RCC 7860 (cell line): ENCODE measurements at regions not wholly inside any gene's neighbourhood (a gene's known extent, or its start where the extent isn't known, plus 50 kb on each side); places are given as distances from the start of the nearest gene placed in this dataset.
A peak's percentile ranks its signal among the peaks of the same experiment; 100 is the strongest.
"Not testable (repeated sequence)": the region's sequence is repeated elsewhere in the genome, so short reads cannot be mapped to it uniquely, and the experiment has no call there.

Source experiments
- DNase-seq: peaks from one replicate; pipeline ENCODE4 v3.0.0-alpha.2; 2015; ENCODE audit warnings: low spot score
- FAIRE-seq: peaks from 2 replicates; lab custom pipeline; 2012; peaks lifted over from hg19 to GRCh38; lab: Jason Lieb, UNC

GRCh38 chr6:50899306-50899870 is 80.7 kb downstream of the TFAP2B start:
- no peak for DNase-seq

GRCh38 chr6:50902260-50902659 is 83.6 kb downstream of the TFAP2B start:
- FAIRE-seq (no peak), DNase-seq (no peak)

More at GRCh38 chr6:50899306-50899870, 80.7 kb downstream of the TFAP2B start:
- FAIRE-seq = no peak

- DNase-seq (no peak), FAIRE-seq (no peak)
Measured at GRCh38 chr6:50905297-50905696, 86.6 kb downstream of the TFAP2B start.

GRCh38 chr6:50907565-50907964 is 88.9 kb downstream of the TFAP2B start:
- DNase-seq (no peak), FAIRE-seq (no peak)

GRCh38 chr6:50913105-50913770 is 94.6 kb downstream of the TFAP2B start:
- no peak for FAIRE-seq

GRCh38 chr6:50921378-50921777 is 102.7 kb downstream of the TFAP2B start:
- not testable (repeated sequence) for DNase-seq, FAIRE-seq

More at GRCh38 chr6:50913105-50913770, 94.6 kb downstream of the TFAP2B start:
- DNase-seq = no peak

DNA sequence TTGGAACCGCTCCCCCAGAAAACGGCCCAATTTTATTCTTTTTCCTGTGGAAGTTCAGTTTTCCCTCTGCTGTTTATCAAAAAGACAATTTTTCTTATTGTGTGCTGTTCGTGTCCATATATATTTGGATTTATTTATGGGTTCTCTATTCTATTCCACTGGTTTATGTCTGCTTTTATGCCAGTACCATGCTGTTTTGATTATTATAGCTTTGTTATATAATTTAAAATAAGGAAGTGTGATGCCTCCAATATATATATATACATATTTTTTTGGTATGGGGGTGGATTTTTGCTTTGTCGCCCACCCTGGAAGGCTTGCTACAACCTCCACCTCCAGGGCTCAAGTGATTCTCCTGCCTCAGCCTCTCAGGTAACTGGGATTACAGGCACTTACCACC is 103.3 kb downstream of the TFAP2B start:
- DNase-seq (no peak), FAIRE-seq (no peak)

DNA sequence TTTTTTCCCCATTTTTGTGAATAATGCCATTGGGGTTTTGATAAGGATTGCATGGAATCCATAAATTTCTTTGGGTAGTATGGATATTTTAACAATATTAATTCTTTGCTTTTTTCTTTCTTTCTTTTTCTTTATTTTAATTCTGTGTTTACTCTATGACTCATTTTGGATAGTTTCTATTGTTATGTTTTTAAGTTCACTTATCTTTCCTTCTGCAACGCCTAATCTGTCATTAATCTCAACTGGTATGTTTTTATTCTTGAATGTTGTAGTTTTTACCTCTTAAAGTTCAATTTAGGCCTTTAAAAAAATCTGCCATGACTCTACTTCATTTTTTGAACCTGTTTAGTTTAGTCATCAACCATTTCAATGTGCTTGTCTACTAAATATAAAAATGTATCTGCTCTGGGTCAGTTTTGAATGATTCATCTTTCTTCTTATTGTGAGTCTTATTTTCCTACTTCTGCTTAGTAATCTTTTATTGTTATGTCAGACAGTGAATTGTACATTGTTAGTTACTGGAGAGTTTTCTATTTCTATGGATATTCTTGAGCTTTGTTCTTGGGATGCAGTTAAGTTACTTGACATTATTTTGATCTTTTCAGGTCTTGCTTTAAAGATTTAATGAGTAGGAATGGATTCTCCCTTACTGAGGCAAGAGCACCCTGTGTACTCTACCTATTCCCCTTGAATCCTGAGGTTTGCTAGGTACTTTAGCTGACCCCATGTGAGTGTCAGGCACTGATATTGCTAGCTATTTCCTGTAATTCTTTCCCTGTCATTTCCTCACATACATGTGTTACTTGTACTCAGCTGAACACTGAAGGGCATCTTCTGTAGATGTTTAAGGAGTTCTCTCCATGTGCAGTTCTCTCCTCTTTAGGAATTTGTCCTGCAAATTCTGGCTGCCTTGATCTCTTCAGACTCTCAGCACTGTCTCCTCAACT is 104.2 kb downstream of the TFAP2B start:
- no peak for DNase-seq
- no peak for FAIRE-seq

GRCh38 chr6:50924758-50925157 is 106.1 kb downstream of the TFAP2B start:
- no peak for DNase-seq
- no peak for FAIRE-seq

DNA sequence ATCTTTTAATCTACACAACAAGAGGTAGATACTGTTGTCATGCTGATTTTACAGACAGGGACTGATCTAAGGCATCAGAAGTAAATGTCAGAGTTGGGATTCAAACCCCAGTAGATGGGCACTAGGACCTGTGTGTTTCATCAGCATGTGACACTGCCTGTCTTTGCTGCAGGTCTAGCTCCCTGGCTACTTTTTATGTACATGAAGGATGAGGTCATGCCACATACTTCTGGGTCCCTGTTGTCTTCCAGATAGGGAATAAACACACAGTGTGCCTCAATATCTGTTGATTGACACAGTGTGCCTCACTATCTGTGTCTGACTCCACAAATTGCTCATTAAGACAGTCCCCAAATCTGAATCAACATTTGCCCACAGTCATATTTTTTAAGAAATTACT is 106.9 kb downstream of the TFAP2B start:
- no peak for FAIRE-seq
- no peak for DNase-seq

DNA sequence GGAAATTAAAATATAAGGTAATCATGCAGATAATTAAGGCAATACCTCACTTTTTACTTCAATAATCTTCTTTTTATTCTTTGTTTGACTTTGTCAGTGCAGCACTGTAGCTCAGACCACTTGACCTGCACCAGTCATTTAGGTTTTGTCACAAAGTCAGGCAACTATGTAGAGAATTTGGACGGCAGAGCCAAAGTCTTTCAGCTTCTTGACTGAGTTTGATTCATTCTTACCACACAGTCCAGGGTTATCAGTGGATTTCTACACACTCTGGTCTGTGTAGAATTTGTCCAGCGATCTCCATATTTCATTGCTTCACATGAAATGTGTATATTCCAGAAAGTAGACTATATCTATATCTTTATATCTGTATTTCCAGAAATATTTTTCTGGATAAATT is 107.3 kb downstream of the TFAP2B start:
- FAIRE-seq = no peak

GRCh38 chr6:50927800-50928199 is 109.1 kb downstream of the TFAP2B start:
- FAIRE-seq (peak; percentile 91), DNase-seq (peak; percentile 92)

More for the DNA sequence above, 107.3 kb downstream of the TFAP2B start:
- DNase-seq = no peak

DNA sequence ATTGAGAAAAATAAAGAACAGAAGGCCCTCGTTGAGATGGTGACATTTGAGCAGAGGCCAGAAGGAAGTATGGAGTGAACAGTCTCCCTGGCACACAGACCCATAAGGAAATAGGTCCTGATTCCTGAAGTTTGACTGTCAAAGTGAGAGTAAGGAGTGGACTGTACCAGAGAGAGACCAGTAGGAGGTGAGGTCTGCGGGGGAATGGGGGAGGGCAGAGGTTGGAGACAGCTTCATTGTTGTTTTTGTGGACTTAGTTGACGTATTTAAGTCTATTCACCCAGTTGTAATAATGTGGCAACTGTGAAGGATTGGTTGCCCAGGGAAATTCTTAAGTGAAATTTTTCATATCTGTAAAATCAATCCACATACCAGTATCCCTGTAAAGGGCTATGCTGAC is 110.7 kb downstream of the TFAP2B start:
- FAIRE-seq (no peak), DNase-seq (no peak)

DNA sequence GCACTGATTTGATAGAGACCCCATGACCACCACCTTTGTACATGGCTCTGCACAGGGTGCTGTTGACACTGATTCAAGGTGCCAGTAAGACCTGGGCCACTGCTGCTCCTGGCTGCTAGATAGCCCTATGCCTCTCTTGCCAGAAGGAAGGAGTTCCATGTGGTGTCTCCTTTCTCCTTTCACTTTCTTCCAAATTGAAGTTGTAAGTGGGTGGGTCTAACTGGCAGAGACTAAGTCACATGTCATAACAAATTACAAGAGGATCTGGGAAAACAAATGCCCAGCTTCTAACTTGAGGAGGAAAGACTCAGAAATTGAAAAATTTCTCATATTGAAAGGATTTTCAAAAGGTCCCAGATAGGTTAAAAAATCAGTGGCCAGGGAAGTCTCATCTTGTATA is 116.8 kb downstream of the TFAP2B start:
- no peak for FAIRE-seq
- DNase-seq = no peak

DNA sequence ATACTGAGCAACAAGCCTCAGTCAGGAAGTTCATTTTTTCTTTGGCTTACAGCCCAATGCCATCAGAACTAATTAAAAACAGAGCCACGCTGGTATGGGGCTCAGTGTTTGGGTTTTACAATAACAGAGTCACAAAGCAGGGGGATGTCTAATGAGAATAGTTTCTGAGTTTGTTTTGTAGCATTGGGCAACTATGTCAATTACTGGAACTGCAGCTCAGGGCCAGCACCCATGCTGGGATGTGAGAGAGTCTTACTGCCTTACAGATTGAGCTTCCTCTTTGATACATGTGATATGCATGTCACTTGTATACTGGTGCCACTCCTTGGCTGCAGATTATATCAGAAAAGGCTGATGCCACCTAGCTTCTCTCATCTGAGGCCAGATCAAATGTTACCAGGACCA is 117.6 kb downstream of the TFAP2B start:
- no peak for FAIRE-seq
- no peak for DNase-seq

DNA sequence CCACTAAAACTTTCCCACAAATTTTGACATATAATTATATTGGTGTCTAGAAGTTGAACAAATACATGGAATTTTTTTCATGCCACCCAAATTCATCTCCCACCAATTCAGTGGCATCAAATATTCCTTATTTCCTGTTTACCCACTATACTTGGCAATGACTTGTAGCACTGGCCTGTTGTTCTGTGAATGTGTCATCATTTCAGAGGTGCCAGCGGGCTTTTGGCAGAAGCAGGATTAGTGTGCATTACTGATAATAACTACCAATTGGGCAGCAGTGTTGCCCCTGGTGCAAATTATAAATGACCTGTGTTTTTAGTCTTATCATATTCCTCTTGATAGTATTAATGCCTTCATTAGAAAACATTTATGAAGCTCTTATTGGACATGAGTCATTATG is 121.3 kb downstream of the TFAP2B start:
- DNase-seq = no peak
- no peak for FAIRE-seq

GRCh38 chr6:50945789-50946188 is 127.1 kb downstream of the TFAP2B start:
- DNase-seq (no peak), FAIRE-seq (no peak)

DNA sequence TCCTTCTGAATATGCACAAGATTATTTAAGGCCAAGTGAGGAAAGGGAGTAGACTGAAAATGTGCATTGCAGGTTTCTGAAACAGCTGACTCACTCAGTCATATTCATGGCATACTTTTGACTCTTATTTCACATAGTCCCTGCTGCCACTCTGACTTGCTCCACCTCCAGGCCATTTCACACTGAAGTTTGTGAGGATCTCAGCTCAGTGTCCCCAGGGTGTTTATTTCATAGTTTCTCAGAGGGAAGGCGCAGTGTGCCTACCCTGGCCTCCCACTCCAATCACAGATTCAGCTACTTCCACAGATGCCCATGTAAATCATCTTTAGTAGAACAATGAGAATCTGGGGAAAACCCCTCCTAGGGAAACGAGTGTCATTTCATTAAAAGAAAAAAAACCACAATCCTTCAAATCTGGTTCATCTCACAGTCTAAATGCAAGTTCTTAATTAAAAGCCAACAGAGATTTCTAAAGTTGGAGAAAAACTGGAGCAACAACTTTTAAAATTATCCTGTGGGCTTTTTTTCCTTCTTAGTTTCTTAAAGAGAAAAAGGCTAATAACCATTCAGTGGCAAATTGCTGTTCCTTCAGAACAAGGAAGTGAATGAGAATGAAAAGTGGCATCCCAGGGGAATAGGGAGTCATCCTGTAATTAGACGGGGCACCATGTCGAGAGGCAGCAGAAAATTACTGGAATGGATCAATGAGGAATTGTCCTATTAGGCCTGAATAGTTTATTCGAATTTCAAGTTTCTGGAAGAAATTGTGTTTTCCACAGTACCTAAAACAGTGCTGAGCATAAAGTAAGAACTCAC is 133.6 kb downstream of the TFAP2B start:
- peak; percentile 18 for DNase-seq
- no peak for FAIRE-seq

- FAIRE-seq (no peak), DNase-seq (no peak)
Measured at GRCh38 chr6:50956014-50956413, 137.3 kb downstream of the TFAP2B start.

GRCh38 chr6:50958148-50958697 is 139.6 kb downstream of the TFAP2B start:
- FAIRE-seq (no peak), DNase-seq (no peak)
